ENCODE measurements at regions not wholly inside any gene's neighbourhood (a gene's known extent, or its start where the extent isn't known, plus 50 kb on each side); places are given as distances from the start of the nearest gene placed in this dataset.

GRCh38 chr22:49573109-49573765 is 254.4 kb downstream of the BRD1 start:
- no peak for TF ChIP-seq POLR2AphosphoS5 (IDR thresholded peaks at IDR 0.05; ENCODE audit: low read depth)
- TF ChIP-seq GABPA (IDR thresholded peaks at IDR 0.05; ENCODE audit: low read depth): no peak
- TF ChIP-seq CTCF (IDR thresholded peaks at IDR 0.05; ENCODE audit: insufficient read depth, low read length): no peak
- no peak for TF ChIP-seq REST (IDR thresholded peaks at IDR 0.05; ENCODE audit: insufficient replicate concordance, low read depth)
- no peak for TF ChIP-seq SPI1 (IDR thresholded peaks at IDR 0.05; ENCODE audit: borderline replicate concordance, low read depth)
- H3K27ac ChIP-seq (replicated peaks): no peak overlapping the region
- no peak overlapping the region for H3K4me3 ChIP-seq (replicated peaks; ENCODE audit: insufficient read depth, low read length)
- no peak for DNase-seq (ENCODE audit: low read depth in 1 of 2, low spot score in 1 of 2)
- no peaks in the 10 kb centered on the region for H3K27me3 ChIP-seq (ENCODE audit: insufficient read depth, poor library complexity, severe bottlenecking)

GRCh38 chr22:49571326-49571725 is 256.3 kb downstream of the BRD1 start:
- H3K27me3 ChIP-seq (ENCODE audit: insufficient read depth, poor library complexity, severe bottlenecking): no peaks in the 10 kb centered on the region
- H3K4me3 ChIP-seq (replicated peaks; ENCODE audit: insufficient read depth, low read length): no peak overlapping the region
- no peak overlapping the region for H3K27ac ChIP-seq (replicated peaks)
- no peak for DNase-seq (ENCODE audit: low read depth in 1 of 2, low spot score in 1 of 2)
- no peak for TF ChIP-seq REST (IDR thresholded peaks at IDR 0.05; ENCODE audit: insufficient replicate concordance, low read depth)
- no peak for TF ChIP-seq SPI1 (IDR thresholded peaks at IDR 0.05; ENCODE audit: borderline replicate concordance, low read depth)
- no peak for TF ChIP-seq CTCF (IDR thresholded peaks at IDR 0.05; ENCODE audit: insufficient read depth, low read length)
- TF ChIP-seq POLR2AphosphoS5 (IDR thresholded peaks at IDR 0.05; ENCODE audit: low read depth): no peak
- no peak for TF ChIP-seq GABPA (IDR thresholded peaks at IDR 0.05; ENCODE audit: low read depth)

- Histone ChIP-seq H3K27me3 (ENCODE audit: insufficient read depth, poor library complexity, severe bottlenecking) (no peaks in the 10 kb centered on the region), H3K27ac (replicated peaks) (no peak overlapping the region), H3K4me3 (replicated peaks; ENCODE audit: insufficient read depth, low read length) (no peak overlapping the region)
- TF ChIP-seq REST (IDR thresholded peaks at IDR 0.05; ENCODE audit: insufficient replicate concordance, low read depth) (no peak), SPI1 (IDR thresholded peaks at IDR 0.05; ENCODE audit: borderline replicate concordance, low read depth) (no peak), GABPA (IDR thresholded peaks at IDR 0.05; ENCODE audit: low read depth) (no peak), CTCF (IDR thresholded peaks at IDR 0.05; ENCODE audit: insufficient read depth, low read length) (no peak), POLR2AphosphoS5 (IDR thresholded peaks at IDR 0.05; ENCODE audit: low read depth) (no peak)
- DNase-seq (ENCODE audit: low read depth in 1 of 2, low spot score in 1 of 2): no peak
Observed at GRCh38 chr22:49570032-49570848, 257.4 kb downstream of the BRD1 start.

All from HL-60 (cell line).